GM19025 (cell line): ENCODE measurements at regions not wholly inside any gene's neighbourhood (a gene's known extent, or its start where the extent isn't known, plus 50 kb on each side); places are given as distances from the start of the nearest gene placed in this dataset.

ENCODE experiments used
- ATAC-seq: cut with Tn5 transposase; IDR thresholded peaks from one replicate; pipeline ENCODE4 v1.9.1; 2021; ENCODE audit warnings: mild to moderate bottlenecking, low read depth, moderate library complexity; ENCODE audit not compliant: unreplicated experiment

DNA sequence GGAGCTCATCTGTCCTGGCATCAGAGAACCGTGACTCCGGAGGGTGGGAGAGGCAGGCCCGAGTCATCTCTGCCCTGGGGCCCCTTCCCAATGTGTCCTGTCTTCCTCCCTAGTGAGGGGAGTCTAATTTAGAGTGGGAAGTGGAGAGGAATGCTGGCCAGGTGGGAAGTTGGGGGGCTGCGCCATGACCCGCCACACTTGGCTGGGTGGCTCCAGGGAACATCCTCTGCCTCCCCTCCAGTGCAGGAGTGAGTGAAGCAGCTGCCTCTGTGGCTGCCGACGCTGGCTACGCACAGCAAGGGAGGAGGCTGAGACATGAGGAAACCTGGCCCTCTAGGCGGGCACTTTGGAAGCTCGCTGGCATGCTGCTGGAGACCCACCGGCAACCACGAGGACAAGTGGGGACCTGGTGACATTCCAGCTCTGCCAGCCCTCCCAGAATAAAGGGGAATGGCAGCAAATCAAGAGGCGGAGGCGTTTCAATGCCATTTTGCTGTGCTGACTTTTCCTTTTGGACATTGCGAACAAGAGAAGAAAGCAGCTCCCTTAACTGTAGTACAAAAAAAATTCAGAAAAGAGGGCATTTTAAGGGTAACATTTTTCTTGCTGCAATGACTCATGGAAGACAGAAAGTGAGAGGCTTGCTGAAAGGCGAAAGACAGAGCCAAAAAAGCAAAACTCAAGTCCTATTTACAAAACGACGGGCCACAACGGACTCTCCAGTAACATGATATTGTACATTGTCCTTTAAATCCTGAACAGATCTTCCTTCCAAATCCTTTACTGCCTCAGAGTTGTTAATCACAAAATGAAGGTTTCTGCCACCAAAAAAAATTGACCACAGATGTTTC is 121.2 kb upstream of the PITRM1 start:
- ATAC-seq: no peak

DNA sequence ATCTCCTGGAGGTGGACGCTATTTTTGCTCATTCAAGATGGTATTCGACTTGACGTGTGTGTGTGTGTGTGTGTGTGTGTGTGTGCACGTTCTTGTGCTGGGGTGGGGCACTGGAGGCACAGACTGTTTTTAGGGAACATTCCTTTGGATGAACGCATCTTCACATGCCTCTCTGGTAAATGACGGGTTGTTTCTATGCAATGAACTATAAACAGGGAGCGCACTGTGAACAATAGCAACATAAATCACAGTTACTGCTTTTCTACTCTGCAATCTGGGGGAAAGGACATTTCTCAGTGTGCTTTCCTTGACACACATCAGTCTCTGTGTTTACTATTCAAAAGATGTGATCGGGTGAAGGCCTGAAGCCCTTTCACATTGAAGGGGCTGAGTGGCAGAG is 120.1 kb upstream of the PITRM1 start:
- no peak for ATAC-seq

DNA sequence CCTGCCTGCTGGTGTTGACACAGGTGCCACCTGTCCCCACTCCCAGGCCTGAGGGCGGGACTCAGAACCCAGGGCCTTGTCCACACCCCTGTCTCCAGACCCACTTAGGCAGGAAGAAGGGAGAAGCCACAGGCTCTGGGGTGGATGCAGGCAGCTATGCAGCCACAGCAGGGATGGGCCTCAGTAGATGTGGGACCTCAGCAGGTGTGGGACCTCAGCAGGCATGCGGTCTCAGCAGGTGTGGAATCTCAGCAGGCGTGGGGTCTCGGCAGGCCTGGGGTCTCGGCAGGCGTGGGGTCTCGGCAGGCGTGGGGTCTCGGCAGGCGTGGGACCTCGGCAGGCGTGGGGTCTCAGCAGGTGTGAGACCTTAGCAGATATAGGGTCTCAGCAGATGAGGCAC is 118.0 kb upstream of the PITRM1 start:
- ATAC-seq: no peak

DNA sequence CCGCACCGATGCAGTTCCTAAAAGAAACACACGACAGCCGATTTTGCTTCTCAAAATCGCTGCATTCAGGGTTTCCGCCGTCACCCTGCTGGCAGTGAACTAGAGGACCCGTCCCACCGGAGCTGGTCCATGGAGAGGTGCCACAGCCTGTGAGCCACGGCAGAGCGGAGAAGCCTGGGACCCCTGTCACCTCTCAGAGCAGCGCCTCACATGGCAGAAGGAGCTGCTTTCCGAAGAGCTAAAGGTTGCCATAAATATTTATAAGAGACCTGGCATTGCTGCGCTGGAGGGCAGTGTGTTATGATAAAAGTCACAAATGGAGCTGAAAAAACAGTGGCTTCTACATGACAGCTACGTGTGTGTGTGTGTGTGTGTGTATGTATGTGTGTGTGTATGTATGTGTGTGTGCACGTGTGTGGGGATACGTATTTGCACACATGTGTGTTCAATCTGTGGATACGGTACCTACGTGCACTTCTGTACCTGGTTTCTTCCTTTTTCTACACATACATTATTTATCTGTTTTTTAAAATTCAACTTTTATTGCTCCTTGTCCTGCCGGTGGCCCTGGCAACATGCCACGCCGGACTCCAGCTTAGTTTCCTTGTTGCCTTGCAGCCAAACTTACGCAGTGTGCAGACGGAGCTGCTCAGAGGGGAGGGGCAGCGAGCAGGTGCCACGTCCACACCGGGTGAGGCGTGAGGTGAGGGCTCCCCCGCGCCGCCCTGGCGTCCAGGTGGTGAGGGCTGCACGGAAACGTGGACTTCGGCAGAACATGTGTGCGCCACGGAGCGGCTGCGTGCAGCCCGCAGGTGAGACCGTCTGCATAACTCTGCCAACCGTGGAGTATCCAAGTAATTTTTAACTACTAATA is 115.2 kb upstream of the PITRM1 start:
- no peak for ATAC-seq

DNA sequence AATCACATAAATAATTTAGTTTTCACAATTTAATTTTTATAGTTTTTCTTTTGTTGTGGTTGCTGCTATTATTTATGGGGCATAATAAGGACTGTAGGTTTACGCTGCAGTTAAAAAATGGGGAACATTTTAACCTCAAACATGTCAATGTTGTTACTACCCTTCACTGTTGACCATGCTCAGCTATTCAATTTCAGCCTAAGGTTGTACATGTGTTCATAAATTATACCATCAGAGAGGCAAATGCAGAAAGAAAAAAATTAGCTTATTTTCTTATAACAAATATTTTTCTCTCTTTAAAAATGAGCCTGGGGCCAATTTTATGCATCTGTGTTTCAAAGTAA is 110.1 kb upstream of the PITRM1 start:
- no peak for ATAC-seq

DNA sequence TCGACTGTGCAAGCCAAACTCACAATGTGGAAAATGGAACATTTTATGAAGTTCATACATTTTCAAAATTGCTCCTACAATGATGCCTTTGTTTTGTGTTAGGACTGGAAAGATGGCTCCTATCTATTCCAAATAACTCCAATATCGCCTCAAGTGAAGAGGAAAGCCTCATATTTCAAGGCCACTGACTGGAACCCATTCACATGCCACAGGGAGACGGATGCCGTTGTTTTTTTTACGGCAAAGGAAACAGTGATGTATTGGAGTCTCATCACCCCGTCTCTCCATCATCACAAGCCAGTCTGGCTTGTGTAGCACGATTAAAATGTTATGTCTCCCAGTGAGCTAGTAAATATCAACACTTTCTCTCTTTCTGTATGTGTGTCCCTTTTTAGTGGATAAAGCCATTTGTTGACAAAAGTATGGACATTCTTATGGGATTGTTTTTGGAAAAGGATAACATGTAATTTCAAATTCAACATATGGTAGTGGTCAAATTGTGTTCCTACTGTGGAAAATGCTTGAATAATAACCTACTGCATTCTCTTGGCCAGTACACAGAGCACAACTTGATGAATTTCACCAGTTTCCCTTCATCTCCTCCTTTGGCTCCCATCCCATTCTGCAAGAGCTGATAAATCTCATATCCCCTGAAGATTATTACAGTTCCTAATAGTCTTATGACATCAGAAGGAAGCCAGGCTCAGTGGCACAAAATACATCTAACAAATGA is 109.5 kb upstream of the PITRM1 start:
- ATAC-seq: no peak

DNA sequence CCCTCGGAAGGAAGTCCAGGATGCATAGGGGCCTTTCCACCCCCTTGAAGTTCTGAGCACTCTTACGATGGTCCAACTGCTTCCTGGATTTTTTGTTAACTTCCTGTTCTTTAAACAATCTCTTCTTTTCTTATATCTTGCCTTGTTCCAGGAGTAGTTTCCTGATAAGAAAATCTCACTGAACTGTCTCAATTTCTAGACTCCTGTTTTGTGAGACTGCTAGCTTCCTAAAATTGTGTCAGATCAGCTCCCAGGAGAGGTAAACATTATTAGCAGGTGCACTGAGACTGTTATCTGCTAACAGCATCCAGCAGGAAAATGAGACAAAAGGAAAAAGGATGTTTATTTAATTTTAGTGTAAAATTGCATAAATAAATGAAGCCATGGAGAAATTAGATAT is 106.2 kb upstream of the PITRM1 start:
- ATAC-seq: no peak

DNA sequence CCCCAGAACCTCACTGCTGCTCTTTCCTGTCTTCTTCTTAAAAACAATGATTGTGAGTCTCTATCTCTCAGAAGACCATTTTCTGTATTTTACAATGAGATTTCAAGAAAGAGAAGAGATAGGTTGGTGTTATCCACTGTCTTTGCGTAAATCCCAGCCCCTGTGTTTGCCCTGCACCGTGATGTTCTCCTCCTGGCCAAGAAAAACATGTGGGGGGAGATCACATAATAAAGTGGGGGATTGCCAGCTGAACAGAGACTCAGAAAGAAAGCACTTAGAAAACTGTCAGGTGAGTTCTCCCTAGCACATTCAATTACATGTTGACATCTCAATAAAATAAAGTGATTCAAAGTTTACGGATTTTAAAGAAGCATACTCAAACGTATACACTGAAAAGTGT is 105.0 kb upstream of the PITRM1 start:
- no peak for ATAC-seq

DNA sequence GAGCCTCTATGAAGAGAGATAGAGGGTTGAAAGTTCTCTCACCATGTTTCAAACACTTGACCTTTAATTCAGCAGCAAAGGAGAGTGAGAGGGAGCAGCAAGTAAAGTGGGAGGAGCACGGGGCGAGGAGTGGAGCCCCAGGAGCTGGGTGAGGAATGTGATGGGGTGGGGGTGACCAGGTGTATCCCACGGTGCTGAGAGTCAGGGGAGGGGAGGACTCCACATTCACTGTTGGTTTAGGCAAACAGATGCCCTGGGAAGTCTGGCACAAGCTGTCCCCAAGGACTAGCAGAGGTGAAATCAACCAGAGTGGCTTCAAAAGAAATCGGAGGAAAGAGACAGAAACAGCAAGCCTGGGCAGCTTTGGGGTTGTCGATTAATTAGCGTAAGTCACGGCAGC is 101.8 kb upstream of the PITRM1 start:
- no peak for ATAC-seq

DNA sequence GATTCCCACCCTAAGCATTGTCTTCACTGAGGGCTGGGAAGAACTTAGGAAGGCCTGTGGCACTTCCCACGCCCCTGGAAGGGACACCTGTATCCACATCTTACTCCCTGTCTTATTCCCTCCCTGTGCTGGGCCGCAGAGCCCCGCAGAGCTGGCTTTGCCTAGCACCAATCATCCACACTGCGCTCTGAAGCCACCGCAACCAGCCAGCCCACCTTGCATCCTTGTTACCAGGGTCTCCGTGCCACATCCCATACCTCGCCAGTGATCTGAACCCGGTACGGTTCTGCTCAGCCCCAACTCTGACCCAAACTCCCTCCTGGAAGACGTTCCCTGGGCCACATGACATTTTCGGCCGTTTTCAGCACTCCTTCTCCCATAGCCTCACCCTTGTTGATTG is 101.4 kb upstream of the PITRM1 start:
- ATAC-seq: no peak

DNA sequence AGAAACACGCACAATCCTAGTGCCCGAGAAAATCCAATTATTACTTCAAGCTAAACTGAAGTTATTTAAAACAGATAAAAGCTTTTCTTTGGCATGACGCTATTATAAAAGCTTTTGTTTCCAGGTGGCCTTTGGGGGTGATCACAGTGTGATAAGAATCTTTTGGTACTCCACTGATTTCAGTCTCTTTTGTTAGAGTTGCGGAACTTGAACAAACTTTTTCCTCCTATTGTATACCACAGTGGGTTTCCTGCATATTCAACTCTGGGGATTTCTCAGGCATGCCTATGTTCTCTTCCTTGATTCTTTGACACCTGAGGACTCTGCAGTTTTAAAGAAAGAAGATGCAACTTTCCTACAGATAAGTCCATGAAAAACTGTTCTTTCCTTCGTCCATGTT is 99.7 kb upstream of the PITRM1 start:
- ATAC-seq: no peak

DNA sequence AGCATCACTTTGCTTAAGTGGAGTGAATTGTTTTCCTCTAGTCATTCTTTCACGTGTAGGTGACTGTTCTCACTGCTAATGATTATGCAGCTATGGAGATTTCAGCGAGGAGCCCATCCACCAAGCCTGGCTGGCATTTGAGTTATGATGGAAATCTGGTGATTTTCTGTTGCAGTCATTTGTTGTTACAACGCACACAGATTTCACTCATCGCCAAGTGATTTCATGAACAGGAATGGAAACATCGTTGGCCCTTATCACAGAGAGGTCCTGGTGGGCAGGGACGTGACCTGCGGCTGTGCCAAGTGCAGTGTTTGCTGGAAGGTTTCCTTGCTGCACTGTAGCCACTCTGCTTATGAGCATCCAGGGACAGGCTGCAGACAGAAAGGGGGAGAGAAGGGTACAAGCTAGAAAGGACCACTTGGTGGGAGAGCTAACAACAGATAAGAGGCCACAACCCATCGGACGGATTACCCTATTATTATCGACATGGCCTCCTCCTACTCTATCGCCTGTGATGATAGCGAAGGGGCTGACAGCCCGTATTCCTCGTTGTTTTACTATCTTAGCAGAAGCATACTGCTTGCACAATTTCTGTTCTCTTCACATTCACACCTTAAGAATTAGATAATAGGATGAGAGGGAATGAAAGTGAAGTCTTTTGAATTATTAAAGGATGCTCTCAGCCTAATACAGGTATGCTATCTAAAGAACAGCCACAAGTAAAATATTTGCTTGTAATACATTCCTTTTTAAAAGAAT is 99.0 kb upstream of the PITRM1 start:
- ATAC-seq: no peak

DNA sequence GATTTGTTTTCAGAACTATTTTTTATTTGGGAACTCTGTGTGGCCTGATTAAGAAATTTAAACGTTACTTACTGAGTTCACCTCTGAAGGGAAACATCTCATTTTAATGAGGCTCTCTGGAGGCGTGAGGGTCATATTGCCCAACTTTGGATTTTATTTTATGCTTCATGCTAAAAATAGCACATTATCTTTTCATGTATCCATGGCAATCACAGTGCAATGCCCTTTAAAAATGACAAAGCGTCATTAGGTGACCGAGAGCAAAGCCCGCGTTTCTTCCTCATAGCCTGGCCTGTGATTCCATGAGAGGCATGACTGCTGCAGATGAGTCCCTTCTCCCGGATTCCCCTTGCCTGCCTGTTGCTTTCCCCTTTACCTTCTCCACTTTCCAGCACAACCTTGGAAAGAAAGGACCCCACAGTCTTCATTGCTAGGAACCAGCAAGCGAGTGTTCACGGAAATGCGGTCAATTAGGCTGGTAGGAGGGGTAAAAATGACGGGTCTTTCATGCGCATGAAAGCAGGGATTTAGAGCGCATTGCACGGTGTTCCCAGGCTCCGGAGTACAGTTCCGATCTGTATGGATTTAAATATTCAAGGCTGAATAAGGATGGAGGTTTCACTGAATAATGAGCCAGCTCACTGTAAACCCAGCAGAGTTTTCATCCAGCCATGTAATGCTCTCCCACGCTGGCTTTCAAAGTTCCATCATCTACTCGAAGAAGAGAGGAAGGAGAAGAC is 98.2 kb upstream of the PITRM1 start:
- no peak for ATAC-seq

DNA sequence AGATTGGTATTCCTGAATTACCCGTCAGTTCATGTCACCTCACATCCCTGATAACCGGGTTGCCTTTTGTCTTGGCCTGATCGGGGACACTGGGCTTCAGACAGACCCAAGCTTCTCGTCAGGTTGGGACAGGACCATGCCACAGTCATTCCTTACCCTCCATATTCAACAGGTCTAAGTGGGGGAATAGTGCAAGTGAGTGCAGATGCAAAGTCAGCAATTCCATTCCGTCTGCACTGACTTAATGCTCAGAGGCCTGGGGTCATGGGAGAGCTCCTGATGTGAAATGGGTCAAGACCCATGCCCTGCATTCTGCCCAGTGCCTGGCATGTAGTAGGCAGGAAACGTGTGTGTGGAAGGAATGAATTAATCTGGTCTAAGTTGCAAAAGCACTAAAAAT is 95.4 kb upstream of the PITRM1 start:
- ATAC-seq: no peak

DNA sequence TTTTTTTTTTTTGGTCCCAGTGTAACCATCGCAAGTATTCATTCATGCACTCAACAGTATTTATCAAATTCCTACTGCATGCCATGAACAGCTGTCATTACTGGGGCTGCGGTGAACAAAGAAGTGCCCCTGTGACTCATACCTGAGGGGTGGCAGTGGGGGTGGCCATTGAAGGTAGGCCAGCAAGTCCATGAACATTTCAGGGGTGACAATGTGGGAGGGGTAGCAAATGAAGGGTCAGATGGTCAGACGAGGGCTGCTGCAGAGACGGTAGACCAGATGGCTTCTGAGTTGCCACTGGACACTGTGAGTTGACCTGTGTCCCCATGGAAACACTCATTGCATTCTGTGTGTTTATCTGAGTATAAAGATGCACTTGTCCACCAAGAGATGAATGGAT is 92.5 kb upstream of the PITRM1 start:
- ATAC-seq: no peak

DNA sequence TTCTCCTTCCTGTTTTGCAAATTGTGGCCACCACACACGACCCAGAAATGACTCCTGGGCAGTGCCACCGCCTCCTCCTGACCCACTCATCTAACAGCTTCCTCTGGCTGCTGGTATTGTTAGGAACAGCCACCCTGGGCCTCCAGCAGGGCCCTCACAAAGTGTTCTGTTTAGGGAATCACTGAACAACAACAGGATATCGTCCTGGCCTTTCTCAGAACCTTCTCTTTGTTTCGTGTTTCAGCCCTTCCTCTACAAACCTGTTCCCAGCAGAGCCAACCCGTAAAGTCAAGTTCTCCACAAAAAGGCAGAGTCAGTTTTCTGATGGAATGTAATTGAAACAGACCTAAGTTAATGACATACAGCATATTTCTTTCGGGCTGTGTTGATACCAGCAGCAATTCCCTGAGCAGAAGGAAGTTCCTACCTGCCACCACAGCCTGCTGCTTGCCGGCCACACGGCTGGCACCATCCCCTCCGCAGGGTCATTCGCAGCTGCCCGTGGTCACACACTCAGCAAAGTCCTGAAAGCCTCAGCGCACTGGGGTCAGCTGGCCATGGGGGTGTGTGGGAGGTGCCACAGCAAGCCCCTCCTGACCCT is 91.7 kb upstream of the PITRM1 start:
- ATAC-seq: no peak

DNA sequence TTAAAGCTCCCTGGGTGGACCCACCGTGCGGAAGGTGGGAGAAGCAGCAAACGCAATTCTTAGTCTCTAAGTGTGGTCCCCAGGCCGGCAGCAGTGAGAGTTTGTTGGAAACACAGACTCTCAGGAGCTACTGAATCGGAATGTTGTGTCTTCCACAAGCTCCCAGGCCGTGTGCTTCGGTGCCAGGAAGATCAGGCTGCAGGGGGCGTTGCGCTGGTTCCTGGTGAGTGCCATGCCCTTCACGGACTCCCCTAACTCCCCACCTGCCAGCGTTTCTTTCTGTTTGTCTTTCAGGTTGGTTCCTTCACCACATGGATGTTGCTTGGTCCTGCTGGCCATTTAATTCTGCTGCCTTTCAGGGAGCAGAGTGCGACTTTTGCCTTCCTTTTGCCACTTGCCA is 91.2 kb upstream of the PITRM1 start:
- ATAC-seq: no peak

DNA sequence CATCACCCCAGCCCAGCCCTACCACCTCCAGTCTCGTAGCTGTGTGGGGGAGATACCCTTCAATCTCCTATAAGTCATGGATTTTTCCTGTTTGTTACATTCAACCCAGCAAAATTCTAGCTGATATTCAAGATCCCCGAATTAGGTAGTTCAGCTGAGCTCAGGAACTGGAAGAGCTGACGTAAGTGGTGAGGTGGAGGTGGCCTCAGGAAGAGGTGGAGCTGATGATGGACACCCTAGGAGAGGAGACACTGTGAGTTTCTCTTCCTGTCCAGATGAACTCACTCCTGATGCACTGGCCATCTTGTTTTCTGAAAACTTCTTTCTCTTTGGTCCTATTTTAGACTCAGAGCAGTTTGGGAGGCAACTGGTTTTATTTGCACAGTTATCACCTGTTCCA is 90.5 kb upstream of the PITRM1 start:
- no peak for ATAC-seq

DNA sequence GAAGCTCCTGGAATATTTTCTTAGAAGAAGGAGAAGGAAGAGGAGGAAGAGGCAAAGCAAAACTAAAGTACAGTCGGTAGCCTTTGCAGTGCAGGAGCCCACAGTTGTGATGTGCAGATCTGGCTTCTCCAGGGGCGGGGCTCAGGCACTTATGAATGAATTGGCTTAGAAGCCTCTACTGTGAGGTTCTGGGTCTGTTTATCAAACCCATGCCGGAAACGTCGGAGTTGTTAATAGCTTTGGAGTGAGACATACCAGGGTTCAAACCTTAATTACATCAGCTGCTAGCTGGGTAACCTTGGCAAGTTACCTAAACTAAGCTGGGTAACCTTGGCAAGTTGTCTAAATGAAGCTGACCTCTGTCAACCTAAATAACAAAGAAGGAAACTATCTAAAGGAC is 89.3 kb upstream of the PITRM1 start:
- no peak for ATAC-seq
